ENCODE measurements at regions not wholly inside any gene's neighbourhood (a gene's known extent, or its start where the extent isn't known, plus 50 kb on each side); places are given as distances from the start of the nearest gene placed in this dataset.
"Not testable (repeated sequence)": the region's sequence is repeated elsewhere in the genome, so short reads cannot be mapped to it uniquely, and the experiment has no call there.

- CTCF ChIA-PET, result no interaction called here
- POLR2A ChIA-PET, result no interaction called here
These were observed 122.9 kb upstream of the ATP2B1 start for GRCh38 chr12:89831310-89832095.

GRCh38 chr12:89829434-89829975 is 120.9 kb upstream of the ATP2B1 start:
- ChIA-PET POLR2A (no interaction called here), CTCF (no interaction called here)

- CTCF ChIA-PET, result no interaction called here
- POLR2A ChIA-PET, result no interaction called here
These were observed 119.9 kb upstream of the ATP2B1 start for GRCh38 chr12:89828575-89828974.

GRCh38 chr12:89827592-89827991 is 119.0 kb upstream of the ATP2B1 start:
- POLR2A ChIA-PET, result no interaction called here
- CTCF ChIA-PET, result no interaction called here

- CTCF ChIA-PET, result interaction anchor here (0.6 kb wide), 1 partner anchor 704 kb away, joined by 3 read pairs; no protein-coding TSS in a partner anchor
- POLR2A ChIA-PET, result no interaction called here
These were observed 117.8 kb upstream of the ATP2B1 start for GRCh38 chr12:89826468-89826867.

- ChIA-PET CTCF (no interaction called here), POLR2A (no interaction called here)
These were observed 117.2 kb upstream of the ATP2B1 start for GRCh38 chr12:89825591-89826449.

- ChIA-PET CTCF (no interaction called here), POLR2A (no interaction called here)
These were observed 116.2 kb upstream of the ATP2B1 start for GRCh38 chr12:89824822-89825221.

GRCh38 chr12:89822992-89823391 is 114.4 kb upstream of the ATP2B1 start:
- POLR2A ChIA-PET, result interaction anchor here (0.6 kb wide), 1 partner anchor 72 kb away, joined by 7 read pairs; no protein-coding TSS in a partner anchor
- CTCF ChIA-PET, result not testable (repeated sequence)

- POLR2A ChIA-PET, result no interaction called here
- CTCF ChIA-PET, result no interaction called here
These were observed 113.3 kb upstream of the ATP2B1 start for GRCh38 chr12:89821896-89822295.

GRCh38 chr12:89817501-89818226 is 109.0 kb upstream of the ATP2B1 start:
- CTCF ChIA-PET, result no interaction called here

GRCh38 chr12:89815225-89815624 is 106.6 kb upstream of the ATP2B1 start:
- ChIA-PET CTCF (no interaction called here), POLR2A (no interaction called here)

More at GRCh38 chr12:89817501-89818226, 109.0 kb upstream of the ATP2B1 start:
- POLR2A ChIA-PET, result no interaction called here

GRCh38 chr12:89803412-89803811 is 94.8 kb upstream of the ATP2B1 start:
- POLR2A ChIA-PET, result no interaction called here

GRCh38 chr12:89801284-89801683 is 92.6 kb upstream of the ATP2B1 start:
- CTCF ChIA-PET, result no interaction called here

More at GRCh38 chr12:89803412-89803811, 94.8 kb upstream of the ATP2B1 start:
- CTCF ChIA-PET, result no interaction called here

GRCh38 chr12:89800435-89800834 is 91.8 kb upstream of the ATP2B1 start:
- POLR2A ChIA-PET, result no interaction called here
- CTCF ChIA-PET, result no interaction called here

More at GRCh38 chr12:89801284-89801683, 92.6 kb upstream of the ATP2B1 start:
- POLR2A ChIA-PET, result no interaction called here

GRCh38 chr12:89799316-89799715 is 90.7 kb upstream of the ATP2B1 start:
- ChIA-PET CTCF (no interaction called here), POLR2A (no interaction called here)

- ChIA-PET CTCF (no interaction called here), POLR2A (no interaction called here)
These were observed 88.8 kb upstream of the ATP2B1 start for GRCh38 chr12:89797436-89797835.

GRCh38 chr12:89796798-89797382 is 88.3 kb upstream of the ATP2B1 start:
- CTCF ChIA-PET, result interaction anchor here (0.6 kb wide), 1 partner anchor 229 kb away, joined by 4 read pairs; no protein-coding TSS in a partner anchor
- POLR2A ChIA-PET, result no interaction called here

- POLR2A ChIA-PET, result no interaction called here
These were observed 85.3 kb upstream of the ATP2B1 start for GRCh38 chr12:89793946-89794345.

GRCh38 chr12:89791286-89791685 is 82.6 kb upstream of the ATP2B1 start:
- CTCF ChIA-PET, result interaction anchor here (1.1 kb wide), 1 partner anchor 206 kb away, joined by 3 read pairs; no protein-coding TSS in a partner anchor
- POLR2A ChIA-PET, result no interaction called here

More at GRCh38 chr12:89793946-89794345, 85.3 kb upstream of the ATP2B1 start:
- CTCF ChIA-PET, result no interaction called here

- ChIA-PET POLR2A (no interaction called here), CTCF (no interaction called here)
These were observed 81.2 kb upstream of the ATP2B1 start for GRCh38 chr12:89789862-89790261.
